Panc1 (cell line): ENCODE measurements at regions not wholly inside any gene's neighbourhood (a gene's known extent, or its start where the extent isn't known, plus 50 kb on each side); places are given as distances from the start of the nearest gene placed in this dataset.

Experiments
- ATAC-seq: fragments of 200-7000 bp; cut with Tn5 transposase; 2 replicates; pipeline ENCODE4 v1.9.1; 2020; ENCODE audit warnings: mild to moderate bottlenecking, moderate library complexity
- BruUV-seq: library from RNA; stranded (reverse); fragments of 400-500 nt; replicated peaks from 2 replicates; lab custom pipeline; 2021; lab: Mats Ljungman, UMichigan
- CTCF ChIA-PET: fragments of 300-600 bp; sonication (Branson Sonifier 250); formaldehyde crosslinking; loops from one replicate; lab custom pipeline; 2022; ENCODE audit warnings: antibody characterized with exemption; lab: Charles Lee
- POLR2A ChIA-PET: fragments of 300-600 bp; sonication (Branson Sonifier 250); formaldehyde crosslinking; loops from one replicate; lab custom pipeline; 2022; ENCODE audit warnings: antibody characterized with exemption; lab: Charles Lee
- DNase-seq: peaks from one replicate; pipeline ENCODE4 v3.0.0-alpha.2; 2010; ENCODE audit warnings: low read depth, low spot score
- H3K27ac ChIP-seq: 2 replicates; pipeline ENCODE4 v1.5.1; 2011; ENCODE audit warnings: mild to moderate bottlenecking, low read length, inconsistent platforms
- H3K27me3 ChIP-seq: fragments of 200-500 bp; sonication (Bioruptor generic); 2 replicates; pipeline ENCODE4 v1.6.0; 2014; ENCODE audit warnings: low read length, inconsistent platforms; ENCODE audit not compliant: control insufficient read depth, insufficient read depth
- H3K36me3 ChIP-seq: fragments of 200-500 bp; sonication (Bioruptor generic); 2 replicates; pipeline ENCODE4 v1.5.1; 2014; ENCODE audit warnings: inconsistent platforms, mild to moderate bottlenecking, low read length, moderate library complexity; ENCODE audit not compliant: control insufficient read depth, insufficient read depth
- H3K4me1 ChIP-seq: 2 replicates; pipeline ENCODE4 v1.5.1; 2011; ENCODE audit warnings: inconsistent platforms, mild to moderate bottlenecking, low read length, moderate library complexity; ENCODE audit not compliant: control insufficient read depth, insufficient read depth
- H3K4me3 ChIP-seq, 2 experiments: 2 replicates each; pipeline ENCODE4 v1.5.1; 2011 to 2012; ENCODE audit warnings: low read depth in 2 of 2, low read length in 2 of 2, mild to moderate bottlenecking in 2 of 2, inconsistent platforms in 1 of 2, moderate library complexity in 1 of 2
- H3K9me3 ChIP-seq: fragments of 200-500 bp; sonication (Bioruptor generic); 2 replicates; pipeline ENCODE4 v1.5.1; 2014; ENCODE audit warnings: low read depth, mild to moderate bottlenecking, inconsistent platforms, low read length, moderate library complexity; ENCODE audit not compliant: control insufficient read depth, insufficient read depth
- POLR2AphosphoS5 ChIP-seq: IDR thresholded peaks from 2 replicates; pipeline ENCODE4 v1.6.1; 2012; ENCODE audit warnings: mild to moderate bottlenecking, low read depth, low read length, moderate library complexity
- SIN3A ChIP-seq: IDR thresholded peaks from 2 replicates; pipeline ENCODE4 v1.6.1; 2012; ENCODE audit warnings: low read depth, mild to moderate bottlenecking, low read length, moderate library complexity, borderline replicate concordance; ENCODE audit not compliant: insufficient read depth
- TCF7L2 ChIP-seq: IDR thresholded peaks from 2 replicates; pipeline ENCODE4 v1.6.1; 2011; ENCODE audit warnings: mild to moderate bottlenecking, low read depth, low read length, inconsistent platforms
- in situ Hi-C: cut with HindIII; loops from 2 replicates; pipeline ENCODE4 v1.10.0; 2016; ENCODE audit warnings: low sequenced_read_pairs, low pct_unique_long_range_greater_than_20kb
- intact Hi-C: fragments of 100-400 bp; cut with micrococcal nuclease; formaldehyde crosslinking; loops from one replicate; pipeline ENCODE4 v1.10.0; 2022; ENCODE audit not compliant: unreplicated experiment
- TF ChIP-seq, protein P1 (sequence below), 2 experiments: IDR thresholded peaks; 2 replicates each; pipeline ENCODE4 v1.6.1; 2011 to 2012; ENCODE audit warnings: low read depth in 2 of 2, control low read depth in 1 of 2, low read length in 1 of 2, mild to moderate bottlenecking in 1 of 2, moderate library complexity in 1 of 2; ENCODE audit not compliant: insufficient read depth in 1 of 2
- TF ChIP-seq, protein P2 (sequence below): fragments of 450-650 bp; IDR thresholded peaks from 2 replicates; pipeline ENCODE4 v1.5.1; 2017; ENCODE audit warnings: mild to moderate bottlenecking

DNA sequence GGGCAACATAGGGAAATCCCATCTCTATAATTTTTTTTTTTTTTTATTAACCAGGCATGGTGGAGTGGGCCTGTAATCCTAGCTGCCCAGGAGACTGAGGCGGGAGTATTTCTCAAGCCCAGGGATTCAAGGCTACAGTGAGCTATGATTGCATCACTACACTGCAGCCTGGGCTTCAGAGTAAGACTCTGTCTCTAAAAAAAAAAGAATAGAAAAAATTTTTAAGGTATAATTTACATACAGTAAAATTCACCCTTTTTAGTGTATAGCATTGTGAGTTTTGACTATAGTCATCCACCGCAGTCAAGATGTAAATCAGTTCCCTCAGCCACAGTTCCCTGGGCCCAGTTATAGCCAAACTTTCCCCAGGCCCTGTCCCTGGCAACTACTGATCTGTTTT is 57.1 kb upstream of the MSH6 start:
- H3K4me1 ChIP-seq = no peaks in the 10 kb centered on the region
- H3K4me3 ChIP-seq = no peak overlapping the region
- in situ Hi-C loops = no loop called here
- no TSS peak for BruUV-seq
- no peaks in the 10 kb centered on the region for H3K9me3 ChIP-seq
- no peaks in the 10 kb centered on the region for H3K36me3 ChIP-seq
- DNase-seq (no peak), ATAC-seq (no peak)
- H3K27me3 ChIP-seq = no peaks in the 10 kb centered on the region
- CTCF ChIA-PET = interaction anchor here (0.7 kb wide), 1 partner anchor 259 kb away, joined by 3 read pairs; no protein-coding TSS in a partner anchor
- POLR2A ChIA-PET = no interaction called here
- intact Hi-C loops = no loop called here
- H3K27ac ChIP-seq = no peak overlapping the region
- TF ChIP-seq, protein P1, sequence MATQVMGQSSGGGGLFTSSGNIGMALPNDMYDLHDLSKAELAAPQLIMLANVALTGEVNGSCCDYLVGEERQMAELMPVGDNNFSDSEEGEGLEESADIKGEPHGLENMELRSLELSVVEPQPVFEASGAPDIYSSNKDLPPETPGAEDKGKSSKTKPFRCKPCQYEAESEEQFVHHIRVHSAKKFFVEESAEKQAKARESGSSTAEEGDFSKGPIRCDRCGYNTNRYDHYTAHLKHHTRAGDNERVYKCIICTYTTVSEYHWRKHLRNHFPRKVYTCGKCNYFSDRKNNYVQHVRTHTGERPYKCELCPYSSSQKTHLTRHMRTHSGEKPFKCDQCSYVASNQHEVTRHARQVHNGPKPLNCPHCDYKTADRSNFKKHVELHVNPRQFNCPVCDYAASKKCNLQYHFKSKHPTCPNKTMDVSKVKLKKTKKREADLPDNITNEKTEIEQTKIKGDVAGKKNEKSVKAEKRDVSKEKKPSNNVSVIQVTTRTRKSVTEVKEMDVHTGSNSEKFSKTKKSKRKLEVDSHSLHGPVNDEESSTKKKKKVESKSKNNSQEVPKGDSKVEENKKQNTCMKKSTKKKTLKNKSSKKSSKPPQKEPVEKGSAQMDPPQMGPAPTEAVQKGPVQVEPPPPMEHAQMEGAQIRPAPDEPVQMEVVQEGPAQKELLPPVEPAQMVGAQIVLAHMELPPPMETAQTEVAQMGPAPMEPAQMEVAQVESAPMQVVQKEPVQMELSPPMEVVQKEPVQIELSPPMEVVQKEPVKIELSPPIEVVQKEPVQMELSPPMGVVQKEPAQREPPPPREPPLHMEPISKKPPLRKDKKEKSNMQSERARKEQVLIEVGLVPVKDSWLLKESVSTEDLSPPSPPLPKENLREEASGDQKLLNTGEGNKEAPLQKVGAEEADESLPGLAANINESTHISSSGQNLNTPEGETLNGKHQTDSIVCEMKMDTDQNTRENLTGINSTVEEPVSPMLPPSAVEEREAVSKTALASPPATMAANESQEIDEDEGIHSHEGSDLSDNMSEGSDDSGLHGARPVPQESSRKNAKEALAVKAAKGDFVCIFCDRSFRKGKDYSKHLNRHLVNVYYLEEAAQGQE (IDR thresholded peaks at IDR 0.05; ENCODE audit: insufficient read depth in 1 of 2, low read depth in 2 of 2, low read length in 1 of 2) = no peak
- TF ChIP-seq SIN3A (no peak), POLR2AphosphoS5 (no peak), TCF7L2 (no peak)
- TF ChIP-seq, protein P2, sequence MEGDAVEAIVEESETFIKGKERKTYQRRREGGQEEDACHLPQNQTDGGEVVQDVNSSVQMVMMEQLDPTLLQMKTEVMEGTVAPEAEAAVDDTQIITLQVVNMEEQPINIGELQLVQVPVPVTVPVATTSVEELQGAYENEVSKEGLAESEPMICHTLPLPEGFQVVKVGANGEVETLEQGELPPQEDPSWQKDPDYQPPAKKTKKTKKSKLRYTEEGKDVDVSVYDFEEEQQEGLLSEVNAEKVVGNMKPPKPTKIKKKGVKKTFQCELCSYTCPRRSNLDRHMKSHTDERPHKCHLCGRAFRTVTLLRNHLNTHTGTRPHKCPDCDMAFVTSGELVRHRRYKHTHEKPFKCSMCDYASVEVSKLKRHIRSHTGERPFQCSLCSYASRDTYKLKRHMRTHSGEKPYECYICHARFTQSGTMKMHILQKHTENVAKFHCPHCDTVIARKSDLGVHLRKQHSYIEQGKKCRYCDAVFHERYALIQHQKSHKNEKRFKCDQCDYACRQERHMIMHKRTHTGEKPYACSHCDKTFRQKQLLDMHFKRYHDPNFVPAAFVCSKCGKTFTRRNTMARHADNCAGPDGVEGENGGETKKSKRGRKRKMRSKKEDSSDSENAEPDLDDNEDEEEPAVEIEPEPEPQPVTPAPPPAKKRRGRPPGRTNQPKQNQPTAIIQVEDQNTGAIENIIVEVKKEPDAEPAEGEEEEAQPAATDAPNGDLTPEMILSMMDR = no peak

- intact Hi-C loops = no loop called here
- ATAC-seq (no peak), DNase-seq (no peak)
- Histone ChIP-seq H3K36me3 (no peaks in the 10 kb centered on the region), H3K9me3 (no peaks in the 10 kb centered on the region), H3K4me3 (no peak overlapping the region), H3K27ac (no peak overlapping the region), H3K4me1 (no peaks in the 10 kb centered on the region), H3K27me3 (no peaks in the 10 kb centered on the region)
- TF ChIP-seq, protein P2 = no peak
- no peak for TF ChIP-seq SIN3A
- TF ChIP-seq, protein P1 (IDR thresholded peaks at IDR 0.05; ENCODE audit: insufficient read depth in 1 of 2, low read depth in 2 of 2, low read length in 1 of 2) = no peak
- no peak for TF ChIP-seq POLR2AphosphoS5
- no peak for TF ChIP-seq TCF7L2
- ChIA-PET CTCF (no interaction called here), POLR2A (no interaction called here)
- no TSS peak for BruUV-seq
- in situ Hi-C loops = no loop called here
These were observed 58.5 kb upstream of the MSH6 start for GRCh38 chr2:47724221-47724981.
